T1000 (cell line): ENCODE measurements at regions not wholly inside any gene's neighbourhood (a gene's known extent, or its start where the extent isn't known, plus 50 kb on each side); places are given as distances from the start of the nearest gene placed in this dataset.

ENCODE experiments used
- DNase-seq: peaks from one replicate; lab custom pipeline; 2025; ENCODE audit warnings: mixed read lengths; lab: John Stamatoyannopoulos, UW

DNA sequence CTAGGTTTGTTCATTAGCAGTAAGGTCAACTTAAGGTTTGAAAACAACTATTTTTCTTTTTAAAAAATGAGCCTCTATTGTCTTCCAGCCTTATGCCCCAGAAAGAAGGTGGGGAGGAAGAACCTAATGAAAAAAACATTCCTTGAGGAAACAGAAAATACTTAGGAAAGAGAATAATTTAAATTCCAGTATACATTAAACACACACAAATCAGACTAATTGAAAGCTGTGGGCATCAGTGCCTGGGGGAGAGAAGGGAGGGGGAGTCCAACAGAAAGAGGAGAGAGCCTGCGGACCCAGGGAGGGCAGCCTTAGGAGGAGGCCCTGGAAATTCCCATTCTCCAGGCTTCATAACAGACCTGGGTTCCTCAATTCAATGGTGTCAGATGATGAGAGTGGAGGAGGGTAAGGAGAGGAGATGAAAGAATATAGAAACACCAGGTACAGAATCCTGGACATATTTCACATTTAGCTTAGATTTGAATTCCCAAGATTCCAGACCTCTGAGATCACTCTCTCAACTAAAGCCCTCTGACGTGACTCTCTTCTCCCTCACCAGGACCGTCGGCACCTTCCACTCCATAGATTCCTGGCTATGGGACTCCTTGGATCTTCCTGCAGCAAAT lies 320.5 kb upstream of the UMPS start:
- DNase-seq: no peak

DNA sequence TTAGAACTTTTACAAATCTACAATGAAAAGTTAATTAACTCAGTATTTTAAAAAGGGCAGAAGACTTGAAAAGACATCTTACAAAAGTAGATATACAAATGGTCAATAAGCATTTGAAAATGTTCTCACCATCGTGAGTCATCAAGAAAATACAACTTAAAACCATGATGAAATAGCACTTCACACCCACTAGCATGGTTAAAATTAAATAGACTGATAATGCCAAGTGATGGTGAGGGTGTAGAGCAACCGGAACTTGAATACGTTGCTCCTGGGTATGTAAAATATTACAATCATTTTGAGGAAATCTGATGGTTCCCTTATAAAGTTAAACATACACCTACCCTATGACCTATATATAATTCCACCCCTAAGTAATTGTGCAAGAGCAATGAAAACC lies 319.8 kb upstream of the UMPS start:
- no peak for DNase-seq

DNA sequence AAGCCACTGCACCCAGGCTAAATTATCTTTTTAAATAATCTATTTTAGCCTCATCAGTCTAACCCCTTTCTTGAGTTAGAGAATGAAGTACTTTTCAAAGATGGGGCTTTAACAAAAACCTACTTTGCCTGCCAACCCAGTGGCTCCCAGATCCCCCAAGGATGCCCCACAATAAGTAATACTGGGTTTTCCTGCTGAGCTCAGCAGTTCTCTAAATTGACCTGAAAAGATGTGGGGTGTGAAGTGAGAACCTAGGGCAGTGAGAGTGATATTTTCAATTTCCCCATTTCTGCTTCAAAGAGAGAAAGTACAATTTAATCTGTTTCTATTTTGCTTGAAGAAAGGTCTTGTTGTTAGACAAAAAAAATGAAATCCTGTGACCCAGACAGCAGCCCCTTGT lies 318.5 kb upstream of the UMPS start:
- no peak for DNase-seq

DNA sequence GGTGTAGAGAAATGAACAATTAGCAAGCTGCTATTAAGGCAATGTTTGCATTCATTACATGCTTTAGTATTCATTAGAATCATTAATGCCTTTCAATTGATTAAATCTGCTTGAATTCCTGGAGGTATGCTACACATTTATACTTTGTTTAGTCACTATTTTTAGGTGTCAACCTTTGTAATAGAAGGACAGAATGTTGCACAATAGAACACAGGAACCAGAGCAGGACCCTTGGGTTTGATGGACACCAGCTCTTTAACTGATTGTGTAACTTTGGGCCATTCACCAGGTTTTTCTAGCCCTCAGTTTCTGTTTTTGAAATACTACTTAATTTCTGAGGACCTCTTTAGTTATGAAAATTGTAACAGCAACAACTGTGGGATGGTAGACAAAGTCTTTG lies 317.6 kb upstream of the UMPS start:
- no peak for DNase-seq

DNA sequence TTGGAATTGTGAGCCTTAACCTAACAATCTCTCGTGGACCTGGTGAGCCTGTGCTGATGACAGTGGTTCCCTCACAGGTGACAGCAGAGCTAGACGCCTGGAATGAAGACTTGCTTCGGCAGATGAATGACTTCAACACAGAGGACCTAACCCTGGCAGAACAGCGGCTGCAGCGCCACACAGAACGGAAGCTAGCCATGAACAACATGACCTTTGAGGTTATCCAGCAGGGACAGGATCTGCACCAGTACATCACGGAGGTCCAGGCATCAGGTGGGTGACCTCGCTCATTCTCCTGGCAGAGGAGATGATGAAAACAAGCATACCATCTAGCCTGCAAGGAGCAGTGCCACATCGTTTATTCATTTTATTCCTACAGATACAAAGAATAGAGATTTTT lies 316.9 kb upstream of the UMPS start:
- no peak for DNase-seq

DNA sequence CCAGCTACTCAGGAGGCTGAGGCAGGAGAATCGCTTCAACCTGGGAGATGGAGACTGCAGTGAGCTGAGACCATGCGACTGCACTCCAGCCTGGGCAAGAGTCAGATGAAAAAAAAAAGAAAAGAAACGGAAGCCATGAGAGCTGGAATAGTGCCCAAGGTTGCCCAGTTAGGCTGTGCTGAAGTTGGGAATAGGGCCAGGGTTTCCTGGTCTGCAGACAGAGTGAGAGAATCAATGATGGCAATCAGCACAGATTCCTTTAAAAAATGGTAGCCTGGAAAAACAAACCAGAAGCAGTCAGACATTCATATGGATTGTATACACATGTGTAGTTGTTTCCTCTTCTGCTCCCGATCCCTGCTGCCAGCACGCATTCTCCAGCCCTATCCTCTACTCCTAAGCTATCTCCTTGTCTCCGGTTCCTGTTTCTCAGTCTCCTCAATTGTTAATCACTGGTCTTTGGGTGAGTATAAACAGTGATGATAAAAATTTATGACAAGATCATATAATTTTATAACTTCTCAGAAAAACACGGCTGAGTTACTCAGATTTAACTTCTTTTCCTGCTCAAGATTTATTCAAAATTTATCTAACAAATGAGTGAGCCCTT lies 316.2 kb upstream of the UMPS start:
- DNase-seq: no peak

DNA sequence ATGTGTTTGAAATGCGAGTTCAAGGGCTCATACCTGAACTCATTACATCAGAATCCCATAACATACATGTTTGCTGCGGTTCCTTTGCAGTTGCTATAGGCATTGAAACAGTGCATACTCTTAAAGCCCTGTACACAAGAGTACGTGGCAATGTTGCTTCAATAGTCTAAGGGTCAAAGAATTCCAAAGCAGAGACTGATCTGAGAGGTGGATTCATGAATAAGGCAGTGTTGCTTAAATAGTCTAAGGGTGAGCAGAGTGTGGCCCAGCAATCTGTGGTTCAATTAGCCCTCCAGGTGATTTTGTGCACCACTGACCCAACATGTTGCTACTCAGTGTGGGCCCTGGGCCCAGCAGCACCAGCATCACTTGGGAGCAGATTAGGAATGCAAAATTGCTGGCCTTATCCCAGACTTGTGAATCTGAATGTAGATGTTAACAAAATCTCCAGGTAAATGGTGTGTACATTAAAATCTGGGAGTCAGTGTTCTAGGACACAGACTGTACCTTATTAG lies 314.7 kb upstream of the UMPS start:
- no peak for DNase-seq

DNA sequence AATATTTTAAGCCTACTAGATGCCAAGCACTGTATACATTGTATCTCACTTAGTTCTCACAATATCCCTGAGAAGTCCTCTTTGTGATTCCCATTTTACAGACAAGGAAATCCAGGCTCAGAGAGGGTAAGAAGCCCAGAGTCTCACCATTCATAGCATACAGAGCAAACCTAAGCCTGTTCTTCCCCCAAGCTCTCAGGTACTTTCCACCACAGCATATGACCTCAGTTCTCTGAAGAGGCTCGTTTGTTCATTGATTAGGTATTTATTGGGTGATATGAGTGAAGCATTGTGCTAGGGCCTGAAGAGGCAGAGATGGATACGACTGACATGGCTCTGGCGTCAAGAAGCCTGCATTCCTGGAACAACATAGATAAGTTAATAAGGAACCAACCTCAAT lies 310.9 kb upstream of the UMPS start:
- DNase-seq: no peak

DNA sequence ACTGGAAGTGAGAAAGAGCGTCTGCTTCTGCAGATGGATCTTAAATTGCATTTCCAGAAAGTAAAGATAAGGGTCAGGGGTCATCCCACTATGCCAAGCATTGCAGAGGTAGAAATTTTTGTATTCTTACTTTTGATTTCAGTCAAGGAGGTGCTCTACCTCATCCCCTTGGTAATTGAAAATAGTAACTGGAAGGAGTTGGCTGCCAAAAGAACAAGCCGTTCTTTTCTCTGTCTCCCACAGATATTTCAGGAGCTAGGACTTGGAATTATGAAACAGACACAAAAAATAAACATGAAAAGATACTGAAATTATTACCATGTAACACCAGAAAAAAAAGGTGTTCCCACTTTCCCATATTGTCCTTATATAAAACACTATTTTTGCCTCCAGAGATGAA lies 309.9 kb upstream of the UMPS start:
- DNase-seq: no peak

DNA sequence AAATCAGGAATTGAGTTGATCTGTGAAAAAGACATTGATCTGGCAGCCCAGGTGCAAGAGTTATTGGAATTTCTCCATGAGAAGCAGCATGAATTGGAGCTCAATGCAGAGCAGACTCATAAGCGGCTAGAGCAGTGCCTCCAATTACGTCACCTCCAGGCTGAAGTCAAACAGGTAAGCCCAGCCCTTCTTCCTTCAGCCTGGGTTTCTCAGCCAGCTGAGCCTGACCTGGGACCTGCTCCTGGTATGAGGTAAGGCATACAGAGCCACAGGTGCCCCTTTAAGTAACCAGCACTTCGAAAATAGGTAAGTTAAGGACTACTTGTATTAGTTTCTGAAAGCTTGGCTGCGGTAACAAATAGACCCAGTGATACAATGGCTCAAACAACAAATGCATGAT lies 307.4 kb upstream of the UMPS start:
- DNase-seq: no peak

DNA sequence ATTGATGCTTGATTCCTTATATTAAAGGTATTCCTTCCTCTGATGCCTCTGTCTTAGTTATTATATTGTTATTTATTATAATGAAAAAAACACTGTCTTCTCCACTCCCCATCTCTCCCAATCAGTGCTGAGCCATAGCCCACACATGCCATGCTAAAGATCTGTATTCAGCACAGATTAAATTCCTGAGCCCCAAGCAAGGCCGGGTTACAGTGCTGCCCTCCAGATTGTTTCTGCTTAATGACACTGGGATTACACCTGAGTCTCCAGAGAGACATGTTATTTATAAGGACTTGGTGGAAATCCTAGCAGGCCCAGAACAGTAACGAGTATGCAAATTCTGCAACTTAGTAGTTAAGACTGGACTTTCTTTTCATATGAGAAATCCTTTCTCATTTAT lies 305.9 kb upstream of the UMPS start:
- DNase-seq: no peak

DNA sequence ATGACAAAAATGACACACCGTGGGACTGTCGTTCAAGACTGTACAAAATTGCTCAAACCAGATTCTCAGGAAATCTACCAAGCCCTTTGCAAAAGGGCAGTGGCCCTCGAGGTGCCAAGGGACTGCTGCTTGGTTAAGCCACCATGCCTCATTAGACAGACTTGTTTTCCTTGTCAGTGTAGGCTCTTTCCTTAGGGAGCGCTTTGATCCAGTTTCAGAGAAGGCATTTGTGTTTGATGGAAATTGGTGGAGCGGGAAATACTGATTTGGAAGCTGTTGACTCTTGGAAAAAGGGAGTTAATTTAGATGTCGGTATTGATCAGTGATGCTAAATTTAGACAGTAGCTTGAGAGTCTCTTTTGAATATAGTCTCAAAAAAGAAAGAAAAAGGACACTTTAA lies 304.3 kb upstream of the UMPS start:
- no peak for DNase-seq

DNA sequence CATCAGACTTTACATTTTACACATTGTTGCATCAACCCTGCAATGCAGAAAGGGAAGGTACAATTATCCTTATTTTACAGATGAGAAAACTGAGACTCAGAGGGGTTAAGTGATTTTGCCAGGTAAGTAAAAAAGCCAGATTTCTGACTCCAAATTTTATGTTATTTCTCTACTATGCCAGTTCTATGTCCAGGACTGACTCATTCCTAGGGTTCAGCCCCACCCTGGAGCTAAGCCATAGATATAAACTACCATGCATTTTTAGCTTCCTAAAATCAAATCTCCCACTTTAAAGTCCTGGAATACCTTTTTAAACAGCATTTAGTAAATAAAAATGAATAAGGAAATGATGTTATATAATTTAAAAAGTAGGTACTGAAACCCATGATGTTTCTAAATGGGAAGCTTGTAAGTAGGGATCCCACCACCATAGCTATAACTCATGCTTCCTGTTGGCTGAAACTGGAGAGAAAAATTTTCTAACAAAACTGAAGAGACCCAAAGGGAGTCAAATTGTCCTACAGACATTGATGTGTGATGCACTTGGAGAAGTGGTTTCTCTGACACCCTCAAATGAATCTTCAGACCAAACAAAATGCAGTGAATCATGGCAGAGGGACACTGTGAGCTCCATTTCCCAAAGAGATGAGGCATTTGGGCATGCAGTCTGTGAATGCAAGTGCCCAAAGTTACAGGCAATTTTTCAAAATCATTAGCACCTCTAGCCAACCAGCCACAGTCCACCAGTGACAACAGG lies 301.7 kb upstream of the UMPS start:
- DNase-seq: no peak

DNA sequence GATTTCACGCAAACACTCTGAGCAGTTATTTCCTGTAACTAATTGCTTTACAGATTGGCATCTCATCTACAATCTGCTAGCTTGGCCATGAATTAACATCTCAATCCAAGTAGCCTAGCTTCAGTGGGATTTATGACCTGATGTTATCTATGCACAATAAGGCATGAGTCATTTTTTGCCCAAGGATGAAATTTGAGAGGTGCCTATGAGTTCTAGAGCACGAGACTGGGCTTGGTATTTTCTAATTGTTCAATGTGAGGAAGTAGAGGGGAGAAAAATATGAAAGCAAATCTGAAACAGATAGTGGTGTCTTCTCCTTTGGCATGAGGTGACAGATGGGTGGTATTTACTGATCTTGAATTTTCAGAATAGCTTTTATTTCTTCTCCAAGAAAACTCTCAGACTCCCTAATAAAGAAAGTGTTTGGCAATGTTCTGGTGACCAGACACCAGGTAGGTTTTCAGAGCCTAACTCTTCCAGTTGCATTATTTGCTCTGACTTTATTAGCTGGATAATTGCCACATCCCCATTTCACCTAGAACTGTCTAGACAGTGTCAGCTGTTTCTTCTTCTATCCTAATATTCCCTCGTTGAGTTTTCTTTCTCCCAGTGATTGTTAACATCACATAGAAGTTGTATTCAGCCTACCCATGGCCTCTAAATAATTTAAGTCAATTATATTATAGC lies 301.0 kb upstream of the UMPS start:
- DNase-seq: no peak

DNA sequence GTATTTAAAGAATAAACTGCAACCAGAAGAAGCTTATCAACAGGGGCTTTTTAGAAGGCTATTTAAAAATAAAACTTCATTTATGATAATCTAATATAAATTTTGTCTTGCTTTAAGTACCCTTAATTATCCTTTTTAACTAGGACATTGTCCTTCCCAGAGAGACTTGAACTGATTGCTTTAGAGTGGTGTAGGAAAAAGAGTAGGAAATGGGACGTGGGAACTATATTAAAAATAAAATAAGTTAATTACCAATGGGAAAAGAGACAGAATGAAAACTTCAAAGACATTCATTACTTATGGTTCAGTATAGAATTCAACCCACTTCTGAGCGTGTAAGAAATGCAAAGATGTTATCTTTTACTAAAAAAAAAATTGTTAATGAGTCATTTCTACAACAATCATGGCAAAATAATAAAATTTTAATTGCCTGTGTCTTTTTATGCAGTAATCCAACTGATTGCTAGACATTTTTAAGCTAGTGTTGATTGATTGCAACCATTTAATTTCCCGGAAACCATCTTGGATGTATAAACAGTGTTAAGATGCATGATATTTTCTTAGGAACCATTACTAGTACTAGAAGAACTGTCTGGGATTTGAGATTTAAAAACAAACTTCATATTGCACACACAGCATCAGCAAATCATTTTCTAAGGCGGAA lies 298.8 kb upstream of the UMPS start:
- no peak for DNase-seq

DNA sequence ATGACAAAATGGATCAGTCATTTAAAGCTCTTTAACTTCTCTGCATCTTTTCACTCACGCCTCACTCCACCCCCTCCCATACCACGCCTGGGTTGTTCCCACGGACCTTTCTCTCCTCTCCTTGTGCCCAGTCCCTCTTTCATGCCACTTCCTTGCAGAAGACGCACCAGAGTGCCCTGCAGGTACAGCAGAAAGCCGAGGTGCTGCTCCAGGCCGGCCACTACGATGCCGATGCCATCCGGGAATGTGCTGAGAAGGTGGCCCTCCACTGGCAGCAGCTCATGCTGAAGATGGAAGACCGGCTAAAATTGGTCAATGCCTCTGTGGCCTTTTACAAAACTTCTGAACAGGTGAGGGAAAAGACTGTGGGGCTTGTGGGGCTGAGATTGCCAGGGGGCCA lies 296.1 kb upstream of the UMPS start:
- no peak for DNase-seq

DNA sequence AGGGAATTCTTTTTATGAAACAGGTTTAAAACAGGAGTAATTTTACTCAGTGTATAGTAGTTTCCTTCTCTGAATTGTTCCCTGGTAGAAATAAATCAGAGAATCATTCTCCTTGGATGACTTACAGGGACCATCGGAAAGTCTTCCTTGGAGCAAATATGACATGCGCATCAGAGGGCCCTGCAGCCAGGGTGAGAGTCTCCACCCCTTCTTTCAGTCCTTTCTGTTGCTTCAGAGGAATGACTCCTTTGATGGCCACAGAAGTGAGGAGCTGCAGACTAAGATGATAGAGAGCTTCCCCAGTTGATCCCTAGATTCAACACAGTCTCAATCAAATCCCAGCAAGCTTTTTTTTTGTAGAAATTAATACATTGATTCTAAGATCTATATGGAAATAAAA lies 294.8 kb upstream of the UMPS start:
- no peak for DNase-seq

DNA sequence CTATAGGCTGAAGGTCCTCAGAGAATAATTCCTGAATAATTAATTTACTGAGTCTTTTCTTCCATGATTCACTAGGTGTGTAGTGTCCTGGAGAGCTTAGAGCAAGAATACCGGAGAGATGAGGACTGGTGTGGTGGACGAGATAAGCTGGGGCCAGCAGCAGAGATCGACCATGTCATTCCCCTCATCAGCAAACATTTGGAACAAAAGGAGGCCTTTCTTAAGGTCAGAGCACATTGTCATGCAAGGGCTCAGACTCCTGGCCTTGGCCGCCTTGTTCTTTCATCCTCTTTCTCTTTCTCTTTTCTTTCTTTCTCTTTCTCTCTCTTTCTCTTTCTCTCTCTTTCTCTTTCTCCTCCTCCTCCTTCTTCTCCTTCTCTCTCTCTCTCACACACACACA lies 291.4 kb upstream of the UMPS start:
- DNase-seq: no peak

DNA sequence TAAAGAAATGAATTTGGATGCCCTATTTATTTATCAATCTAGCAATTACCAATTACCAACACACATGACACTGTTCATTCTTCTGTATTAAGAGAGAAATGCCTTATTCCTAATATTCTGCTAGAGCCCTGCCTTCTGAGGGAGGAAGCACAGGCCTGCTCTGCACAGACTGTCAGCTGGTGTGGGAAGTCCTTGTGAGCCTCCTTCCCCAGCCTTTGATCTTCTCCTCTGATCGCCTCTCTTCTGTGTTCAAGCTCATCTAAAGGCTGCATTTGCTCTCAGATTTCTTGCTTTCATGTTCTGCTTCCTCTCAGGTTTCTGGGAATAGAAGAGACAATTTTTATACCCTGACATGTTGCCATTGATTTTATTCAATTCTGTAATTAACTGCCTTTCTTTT lies 290.6 kb upstream of the UMPS start:
- no peak for DNase-seq

DNA sequence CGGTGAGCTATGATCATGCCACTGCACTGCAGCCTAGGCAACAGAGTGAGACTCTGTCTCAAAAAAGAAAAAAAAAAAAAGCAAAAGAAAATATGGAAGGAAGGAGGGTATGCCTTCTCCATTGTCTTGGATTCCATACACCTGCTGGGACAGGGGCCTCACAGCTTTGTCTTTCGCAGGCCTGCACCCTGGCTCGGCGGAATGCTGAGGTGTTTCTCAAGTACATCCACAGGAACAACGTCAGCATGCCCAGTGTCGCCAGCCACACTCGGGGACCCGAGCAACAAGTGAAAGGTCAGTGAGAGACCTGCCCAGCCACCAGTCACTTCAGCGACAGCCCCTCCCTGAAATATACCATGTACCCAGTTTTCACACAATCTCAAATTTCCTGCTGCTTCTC lies 288.5 kb upstream of the UMPS start:
- DNase-seq: no peak

DNA sequence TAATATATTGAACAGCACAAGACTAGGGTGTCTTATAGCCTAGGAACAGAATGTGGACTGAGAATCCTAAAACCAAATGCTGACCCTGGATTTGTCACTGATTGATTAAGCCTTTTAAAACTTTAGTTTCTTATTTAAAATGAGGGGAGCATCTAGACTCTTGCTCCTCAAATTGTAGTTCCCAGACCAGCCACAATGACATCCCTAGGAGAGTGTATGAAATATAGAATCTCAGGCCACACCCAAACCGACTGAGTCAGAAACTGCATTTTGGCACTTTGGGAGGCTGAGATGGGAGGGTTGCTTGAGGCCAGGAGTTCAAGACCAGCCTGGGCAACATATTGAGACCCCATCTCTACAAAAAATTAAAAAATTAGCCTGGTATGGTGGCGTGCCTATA lies 287.8 kb upstream of the UMPS start:
- DNase-seq: no peak

DNA sequence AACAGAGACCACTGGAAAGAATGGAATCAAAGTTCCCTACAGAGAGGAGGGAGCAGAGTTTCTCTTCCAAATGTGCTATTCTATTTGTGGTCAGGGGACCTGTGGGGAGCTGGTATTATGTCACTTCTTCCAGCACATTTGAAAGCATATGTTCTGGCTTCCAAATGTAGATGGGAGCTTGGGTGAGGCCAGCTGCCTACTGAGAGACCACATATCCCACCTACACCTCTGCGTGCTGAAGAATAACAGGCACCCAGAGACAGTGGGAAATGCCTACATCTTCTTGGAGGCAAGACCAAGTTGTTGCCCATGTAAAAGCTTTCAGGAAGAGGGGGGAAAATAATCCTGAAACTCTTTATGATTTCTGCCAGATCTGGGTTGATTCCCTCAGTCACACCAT lies 286.8 kb upstream of the UMPS start:
- DNase-seq: no peak
